ENCODE measurements at regions not wholly inside any gene's neighbourhood (a gene's known extent, or its start where the extent isn't known, plus 50 kb on each side); places are given as distances from the start of the nearest gene placed in this dataset.

DNA sequence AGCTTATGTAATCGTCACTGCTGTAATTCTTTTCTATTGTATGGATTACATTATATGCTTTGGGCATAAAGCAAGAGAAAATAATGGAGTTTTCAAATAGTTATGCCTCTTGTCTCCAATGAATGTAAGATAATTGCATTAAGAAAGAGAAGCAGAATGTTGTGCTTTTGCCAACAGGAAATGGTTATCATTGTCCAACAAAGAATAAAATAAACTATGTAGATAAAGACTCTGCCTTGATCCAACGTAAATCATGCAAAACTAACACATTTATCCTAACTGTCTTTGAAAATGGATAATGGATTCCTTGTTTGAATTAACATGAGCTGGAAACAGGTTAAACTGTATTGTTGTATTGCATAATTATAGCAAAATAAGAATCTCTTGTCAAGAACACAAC, 1709.0 kb downstream of the PCDH7 start:
- no peak for DNase-seq (ENCODE audit: extremely low spot score)
- TF ChIP-seq, protein P1, sequence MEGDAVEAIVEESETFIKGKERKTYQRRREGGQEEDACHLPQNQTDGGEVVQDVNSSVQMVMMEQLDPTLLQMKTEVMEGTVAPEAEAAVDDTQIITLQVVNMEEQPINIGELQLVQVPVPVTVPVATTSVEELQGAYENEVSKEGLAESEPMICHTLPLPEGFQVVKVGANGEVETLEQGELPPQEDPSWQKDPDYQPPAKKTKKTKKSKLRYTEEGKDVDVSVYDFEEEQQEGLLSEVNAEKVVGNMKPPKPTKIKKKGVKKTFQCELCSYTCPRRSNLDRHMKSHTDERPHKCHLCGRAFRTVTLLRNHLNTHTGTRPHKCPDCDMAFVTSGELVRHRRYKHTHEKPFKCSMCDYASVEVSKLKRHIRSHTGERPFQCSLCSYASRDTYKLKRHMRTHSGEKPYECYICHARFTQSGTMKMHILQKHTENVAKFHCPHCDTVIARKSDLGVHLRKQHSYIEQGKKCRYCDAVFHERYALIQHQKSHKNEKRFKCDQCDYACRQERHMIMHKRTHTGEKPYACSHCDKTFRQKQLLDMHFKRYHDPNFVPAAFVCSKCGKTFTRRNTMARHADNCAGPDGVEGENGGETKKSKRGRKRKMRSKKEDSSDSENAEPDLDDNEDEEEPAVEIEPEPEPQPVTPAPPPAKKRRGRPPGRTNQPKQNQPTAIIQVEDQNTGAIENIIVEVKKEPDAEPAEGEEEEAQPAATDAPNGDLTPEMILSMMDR (IDR thresholded peaks at IDR 0.05; ENCODE audit: control extremely low read depth, extremely low read depth, low read depth, missing control alignments) = no peak
- ChIA-PET CTCF (no interaction called here), POLR2A (no interaction called here)

DNA sequence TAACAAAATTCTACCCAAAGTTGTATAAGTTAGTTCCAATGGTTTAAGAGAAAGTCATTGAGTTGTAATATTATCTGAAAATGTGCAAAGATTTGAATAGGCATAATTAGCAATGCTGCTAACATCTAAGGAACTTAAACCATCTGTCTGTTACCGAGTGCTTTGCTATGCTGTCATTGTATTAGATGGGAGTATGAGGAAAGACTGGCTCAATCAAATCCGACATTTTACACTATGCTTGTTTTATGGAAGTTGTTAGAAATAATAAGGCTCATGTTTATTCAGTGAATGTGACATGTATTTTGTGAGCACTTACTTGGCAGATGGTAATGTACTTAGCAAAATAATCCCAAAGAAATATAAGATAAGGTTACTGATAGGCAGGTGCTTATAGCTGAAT, 1715.1 kb downstream of the PCDH7 start:
- no peak for DNase-seq (ENCODE audit: extremely low spot score)
- POLR2A ChIA-PET = no interaction called here
- CTCF ChIA-PET = no interaction called here
- TF ChIP-seq, protein P1 (IDR thresholded peaks at IDR 0.05; ENCODE audit: control extremely low read depth, extremely low read depth, low read depth, missing control alignments) = no peak

DNA sequence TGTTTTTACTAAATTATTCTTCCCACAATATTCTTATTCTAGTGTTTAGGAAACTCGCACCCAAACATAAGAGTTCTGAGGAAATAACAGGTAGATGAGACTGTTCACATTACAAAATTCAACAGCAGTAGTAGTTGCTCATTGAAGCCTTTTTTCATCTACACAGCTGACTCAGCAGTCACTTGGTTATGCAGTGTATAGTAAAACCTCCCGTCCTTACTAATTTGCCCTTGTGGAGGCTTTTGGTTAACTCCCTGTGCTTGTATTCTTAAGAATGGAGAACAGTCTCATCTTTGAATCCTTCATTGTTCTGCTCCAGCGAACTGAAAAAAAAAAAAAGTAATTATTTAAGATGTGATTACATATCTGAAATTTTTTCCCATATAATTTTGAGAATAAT, 1716.6 kb downstream of the PCDH7 start:
- ChIA-PET CTCF (interaction anchor here (0.7 kb wide), 1 partner anchor 93 kb away, joined by 3 read pairs; no protein-coding TSS in a partner anchor), POLR2A (no interaction called here)
- DNase-seq (ENCODE audit: extremely low spot score) = no peak
- TF ChIP-seq, protein P1 (IDR thresholded peaks at IDR 0.05; ENCODE audit: control extremely low read depth, extremely low read depth, low read depth, missing control alignments) = no peak

DNA sequence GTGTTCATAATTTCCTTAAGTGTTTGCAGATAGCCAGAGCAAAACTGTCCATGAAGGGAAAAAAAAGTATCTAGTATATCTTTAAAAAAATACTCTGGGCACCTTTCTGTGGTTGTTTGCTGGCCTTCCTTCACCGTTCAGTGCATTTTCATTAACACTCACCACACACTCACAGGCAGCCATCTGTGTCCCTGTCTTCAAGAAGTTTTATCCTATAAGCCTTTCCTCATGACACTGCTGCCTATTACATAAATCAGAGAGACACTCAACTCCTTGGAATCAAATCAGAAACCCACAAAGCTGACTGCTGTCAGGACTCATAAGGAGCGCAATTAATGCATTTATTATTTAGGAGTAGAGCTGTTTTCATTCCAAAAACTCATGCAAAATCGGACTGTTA, 1720.2 kb downstream of the PCDH7 start:
- TF ChIP-seq, protein P1 (IDR thresholded peaks at IDR 0.05; ENCODE audit: control extremely low read depth, extremely low read depth, low read depth, missing control alignments) = no peak
- DNase-seq (ENCODE audit: extremely low spot score) = no peak
- ChIA-PET CTCF (no interaction called here), POLR2A (no interaction called here)

DNA sequence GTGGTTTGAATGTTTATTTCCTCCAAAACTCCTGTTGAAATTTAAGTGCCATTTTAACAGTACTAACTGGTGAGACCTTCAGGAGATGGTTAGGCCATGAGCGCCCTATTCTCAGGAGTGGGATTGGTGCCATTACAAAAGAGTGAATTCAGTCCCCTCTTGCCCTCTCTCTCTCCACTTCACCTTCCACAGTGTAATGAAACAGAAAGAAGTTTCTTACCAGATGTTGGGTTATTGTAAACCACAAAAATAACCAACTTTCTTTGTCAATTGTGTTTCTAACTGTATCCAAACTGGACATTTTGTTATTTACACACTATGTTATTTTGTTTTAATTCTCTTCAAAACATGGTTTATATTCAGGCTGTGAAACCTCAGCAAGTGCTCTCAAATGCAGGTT, 1734.3 kb downstream of the PCDH7 start:
- DNase-seq (ENCODE audit: extremely low spot score) = no peak
- TF ChIP-seq, protein P1 (IDR thresholded peaks at IDR 0.05; ENCODE audit: control extremely low read depth, extremely low read depth, low read depth, missing control alignments) = no peak
- POLR2A ChIA-PET = no interaction called here
- CTCF ChIA-PET = interaction anchor here (2.4 kb wide), 1 partner anchor 8 kb away, joined by 9 read pairs; no protein-coding TSS in a partner anchor

DNA sequence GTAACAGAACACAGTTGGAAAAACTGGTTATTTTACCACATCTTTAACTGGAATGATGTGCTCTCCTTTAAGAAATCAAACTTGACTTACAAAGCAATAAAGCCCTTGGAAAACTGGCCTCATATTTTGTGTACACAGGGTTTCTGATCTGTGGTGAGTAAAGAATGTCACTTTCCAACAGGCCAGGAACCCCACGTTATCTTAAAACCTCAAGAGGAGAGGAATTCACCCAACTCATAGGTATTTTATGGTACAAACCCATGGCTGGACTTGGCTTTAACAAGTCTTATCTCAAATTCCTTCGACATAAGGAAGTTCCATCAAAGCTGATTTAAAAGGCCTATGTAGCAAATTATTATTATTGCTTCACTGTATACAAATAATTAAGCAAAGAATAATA, 1735.1 kb downstream of the PCDH7 start:
- TF ChIP-seq, protein P1 (IDR thresholded peaks at IDR 0.05; ENCODE audit: control extremely low read depth, extremely low read depth, low read depth, missing control alignments) = no peak
- POLR2A ChIA-PET = no interaction called here
- no peak for DNase-seq (ENCODE audit: extremely low spot score)
- CTCF ChIA-PET = no interaction called here

DNA sequence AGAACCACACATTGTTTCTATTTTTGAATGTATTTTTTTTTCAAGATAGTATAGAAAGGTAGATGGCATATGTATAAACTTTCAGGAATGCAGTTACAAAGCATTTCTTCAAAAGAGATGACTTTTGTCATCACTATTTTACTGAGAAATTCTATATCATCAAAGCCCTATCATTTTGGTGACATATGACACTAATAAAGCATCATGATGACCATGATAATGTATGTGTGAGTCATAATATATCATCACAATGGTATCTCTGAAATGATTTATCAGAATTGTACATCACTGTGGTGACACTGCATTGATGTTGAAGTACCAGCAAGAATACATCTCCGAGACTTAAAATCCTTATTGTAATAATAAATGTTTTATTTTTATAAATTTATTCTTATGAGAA, 1740.8 kb downstream of the PCDH7 start:
- TF ChIP-seq, protein P1 (IDR thresholded peaks at IDR 0.05; ENCODE audit: control extremely low read depth, extremely low read depth, low read depth, missing control alignments) = no peak
- POLR2A ChIA-PET = no interaction called here
- no peak for DNase-seq (ENCODE audit: extremely low spot score)
- CTCF ChIA-PET = no interaction called here
